Type B pancreatic cell (in vitro differentiated cells): ENCODE measurements at regions not wholly inside any gene's neighbourhood (a gene's known extent, or its start where the extent isn't known, plus 50 kb on each side); places are given as distances from the start of the nearest gene placed in this dataset.
"Not testable (repeated sequence)": the region's sequence is repeated elsewhere in the genome, so short reads cannot be mapped to it uniquely, and the experiment has no call there.

Experiments
- DNase-seq: peaks from one replicate; pipeline ENCODE4 v3.0.0; 2021; ENCODE audit warnings: mixed read lengths; ENCODE audit not compliant: unreplicated experiment; ENCODE audit errors: extremely low spot score
- H3K27ac Mint-ChIP-seq: 2 replicates; pipeline ENCODE4 v1.8.0; 2021; ENCODE audit warnings: mild to moderate bottlenecking, mixed read lengths
- H3K27me3 Mint-ChIP-seq: 2 replicates; pipeline ENCODE4 v1.8.0; 2021; ENCODE audit warnings: mixed read lengths
- H3K36me3 Mint-ChIP-seq: 2 replicates; pipeline ENCODE4 v1.8.0; 2021; ENCODE audit warnings: mixed read lengths
- H3K4me1 Mint-ChIP-seq: one replicate; pipeline ENCODE4 v1.8.0; 2021; ENCODE audit warnings: mixed read lengths; ENCODE audit not compliant: unreplicated experiment
- H3K4me3 Mint-ChIP-seq: 2 replicates; pipeline ENCODE4 v1.8.0; 2021; ENCODE audit warnings: mild to moderate bottlenecking, mixed read lengths
- H3K9me3 Mint-ChIP-seq: 2 replicates; pipeline ENCODE4 v1.8.0; 2021; ENCODE audit warnings: mixed read lengths
- TF ChIP-seq, protein P1 (sequence below): fragments of 200-600 bp; sonication (generic); conservative IDR thresholded peaks from 2 replicates; pipeline ENCODE4 v1.5.0; 2021; ENCODE audit warnings: antibody characterized with exemption, mild to moderate bottlenecking

DNA sequence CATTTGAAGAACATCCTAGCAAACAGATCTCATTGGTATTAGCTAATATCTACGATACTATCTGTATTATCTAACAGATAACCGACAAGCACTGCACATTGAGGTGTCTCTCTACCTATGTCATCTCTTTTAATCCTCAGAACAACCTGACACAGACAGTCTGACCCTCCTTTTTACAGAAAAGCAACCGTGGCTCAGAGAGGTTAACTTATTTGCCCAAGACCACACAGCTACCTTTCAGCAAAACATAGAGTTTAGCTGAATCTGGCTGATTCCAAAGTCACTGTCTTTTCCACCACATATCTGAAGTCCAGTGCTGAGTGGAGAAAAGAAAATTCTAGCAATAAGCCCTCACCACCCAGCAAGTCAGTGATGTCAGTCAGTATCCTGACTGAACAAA lies 358.7 kb upstream of the JARID2 start:
- no peak overlapping the region for H3K27ac Mint-ChIP-seq
- no peak overlapping the region for H3K4me3 Mint-ChIP-seq
- peaks cover 38% of the 10 kb centered on the region for H3K4me1 Mint-ChIP-seq
- DNase-seq = no peak
- no peaks in the 10 kb centered on the region for H3K27me3 Mint-ChIP-seq
- TF ChIP-seq, protein P1, sequence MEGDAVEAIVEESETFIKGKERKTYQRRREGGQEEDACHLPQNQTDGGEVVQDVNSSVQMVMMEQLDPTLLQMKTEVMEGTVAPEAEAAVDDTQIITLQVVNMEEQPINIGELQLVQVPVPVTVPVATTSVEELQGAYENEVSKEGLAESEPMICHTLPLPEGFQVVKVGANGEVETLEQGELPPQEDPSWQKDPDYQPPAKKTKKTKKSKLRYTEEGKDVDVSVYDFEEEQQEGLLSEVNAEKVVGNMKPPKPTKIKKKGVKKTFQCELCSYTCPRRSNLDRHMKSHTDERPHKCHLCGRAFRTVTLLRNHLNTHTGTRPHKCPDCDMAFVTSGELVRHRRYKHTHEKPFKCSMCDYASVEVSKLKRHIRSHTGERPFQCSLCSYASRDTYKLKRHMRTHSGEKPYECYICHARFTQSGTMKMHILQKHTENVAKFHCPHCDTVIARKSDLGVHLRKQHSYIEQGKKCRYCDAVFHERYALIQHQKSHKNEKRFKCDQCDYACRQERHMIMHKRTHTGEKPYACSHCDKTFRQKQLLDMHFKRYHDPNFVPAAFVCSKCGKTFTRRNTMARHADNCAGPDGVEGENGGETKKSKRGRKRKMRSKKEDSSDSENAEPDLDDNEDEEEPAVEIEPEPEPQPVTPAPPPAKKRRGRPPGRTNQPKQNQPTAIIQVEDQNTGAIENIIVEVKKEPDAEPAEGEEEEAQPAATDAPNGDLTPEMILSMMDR = no peak
- peaks cover 13% of the 10 kb centered on the region for H3K9me3 Mint-ChIP-seq
- no peaks in the 10 kb centered on the region for H3K36me3 Mint-ChIP-seq

DNA sequence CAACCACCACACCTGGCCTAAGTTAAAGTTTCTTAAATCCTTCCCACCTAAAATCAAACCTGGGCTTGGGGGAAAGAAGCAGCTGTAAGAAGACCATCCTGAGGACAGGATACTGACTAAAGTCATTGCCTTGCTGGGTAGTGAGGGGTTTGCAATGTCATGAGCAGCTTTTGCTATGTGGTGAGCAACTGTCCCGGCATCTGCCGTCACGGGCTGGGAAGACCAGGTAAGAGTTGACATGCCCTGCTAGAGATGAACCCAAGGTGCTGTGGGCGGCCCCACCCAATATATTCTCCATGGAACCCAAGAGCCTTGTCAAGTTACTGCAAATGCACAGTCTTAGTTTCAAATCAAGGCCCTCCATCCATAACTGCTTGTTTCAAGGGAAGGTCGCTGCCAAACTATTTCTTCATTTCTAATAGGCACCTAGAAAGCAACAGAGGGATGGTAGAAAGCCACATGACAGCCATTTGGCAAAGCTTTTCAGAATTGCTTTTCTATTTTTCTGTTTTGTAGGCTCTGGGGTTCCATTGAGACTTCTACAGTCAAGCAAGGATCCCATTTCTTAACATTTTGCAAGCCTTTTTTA lies 357.8 kb upstream of the JARID2 start:
- no peak for DNase-seq
- Mint-ChIP-seq H3K36me3 (no peaks in the 10 kb centered on the region), H3K4me1 (peaks cover 29% of the 10 kb centered on the region), H3K9me3 (peaks cover 15% of the 10 kb centered on the region), H3K27ac (no peak overlapping the region), H3K27me3 (no peaks in the 10 kb centered on the region), H3K4me3 (no peak overlapping the region)
- TF ChIP-seq, protein P1 = no peak

DNA sequence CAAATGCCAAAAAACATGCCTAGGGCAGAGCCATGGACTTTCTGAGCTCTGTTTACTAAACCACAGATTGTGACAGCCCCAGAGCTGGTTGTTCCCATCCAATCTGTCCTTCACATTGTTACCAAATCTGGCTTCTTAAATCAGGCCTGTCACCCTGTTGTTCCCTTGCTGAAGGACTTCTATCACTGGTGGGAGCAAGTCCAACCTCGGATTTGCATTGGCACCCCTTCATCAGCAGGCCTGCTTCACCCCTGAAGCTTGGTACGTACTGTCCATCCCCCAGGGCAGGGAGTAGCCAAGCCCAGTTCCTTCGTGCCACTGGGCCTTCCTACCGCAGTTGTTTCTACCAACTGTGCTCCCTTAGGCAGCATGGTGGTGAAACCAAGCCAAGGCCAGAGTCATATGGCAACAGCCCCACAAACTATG lies 357.3 kb upstream of the JARID2 start:
- Mint-ChIP-seq H3K4me1 (peaks cover 26% of the 10 kb centered on the region), H3K9me3 (peaks cover 15% of the 10 kb centered on the region), H3K27ac (no peak overlapping the region), H3K4me3 (no peak overlapping the region), H3K27me3 (no peaks in the 10 kb centered on the region), H3K36me3 (no peaks in the 10 kb centered on the region)
- TF ChIP-seq, protein P1 = no peak
- no peak for DNase-seq

DNA sequence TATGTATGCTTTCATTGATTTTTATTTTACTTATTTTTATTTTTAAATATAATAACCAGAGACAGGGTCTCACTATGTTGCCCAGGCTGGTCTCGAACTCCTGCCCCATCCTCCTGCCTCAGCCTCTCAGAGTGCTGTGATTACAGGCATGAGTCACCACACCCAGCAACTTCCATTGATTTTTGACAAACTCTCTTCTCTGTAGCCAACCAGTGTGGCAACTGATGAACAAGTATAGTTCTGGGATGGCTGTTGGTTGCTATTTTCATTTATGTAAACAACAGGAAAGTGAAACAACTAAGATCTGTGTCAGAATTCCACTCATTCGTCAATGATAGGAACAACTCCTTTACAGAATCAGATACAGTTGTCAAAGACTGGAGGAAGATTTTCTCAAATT lies 356.7 kb upstream of the JARID2 start:
- Mint-ChIP-seq H3K36me3 (no peaks in the 10 kb centered on the region), H3K4me1 (peaks cover 20% of the 10 kb centered on the region), H3K27ac (peak overlapping the region; percentile 16), H3K4me3 (no peak overlapping the region), H3K27me3 (no peaks in the 10 kb centered on the region), H3K9me3 (peaks cover 15% of the 10 kb centered on the region)
- no peak for DNase-seq
- TF ChIP-seq, protein P1 = no peak

GRCh38 chr6:14889611-14890593 lies 356.0 kb upstream of the JARID2 start:
- no peak overlapping the region for H3K27ac Mint-ChIP-seq
- DNase-seq = no peak
- H3K4me1 Mint-ChIP-seq = peaks cover 13% of the 10 kb centered on the region
- TF ChIP-seq, protein P1 = no peak
- no peaks in the 10 kb centered on the region for H3K36me3 Mint-ChIP-seq
- H3K9me3 Mint-ChIP-seq = peaks cover 15% of the 10 kb centered on the region
- no peak overlapping the region for H3K4me3 Mint-ChIP-seq
- H3K27me3 Mint-ChIP-seq = no peaks in the 10 kb centered on the region

DNA sequence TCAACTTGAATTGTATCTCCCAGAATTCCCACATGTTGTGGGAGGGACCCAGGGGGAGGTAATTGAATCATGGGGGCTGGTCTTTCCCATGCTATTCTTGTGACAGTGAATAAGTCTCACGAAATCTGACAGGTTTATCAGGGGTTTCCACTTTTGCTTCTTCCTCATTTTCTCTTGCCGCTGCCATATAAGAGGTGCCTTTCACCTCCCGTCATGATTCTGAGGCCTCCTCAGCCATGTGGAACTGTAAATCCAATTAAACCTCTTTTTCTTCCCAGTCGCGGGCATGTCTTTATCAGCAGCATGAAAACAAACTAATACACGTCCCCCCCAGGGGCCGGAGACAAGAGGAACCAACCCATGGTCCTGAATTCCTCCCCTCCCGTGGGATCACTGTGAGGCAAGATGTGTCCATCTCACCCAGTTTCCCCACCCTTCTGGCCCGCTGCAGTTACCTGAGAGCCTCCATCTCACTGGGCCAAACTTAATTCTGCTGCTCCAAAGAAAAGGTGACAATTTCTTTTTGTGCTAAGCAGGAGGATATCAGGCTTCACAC lies 354.0 kb upstream of the JARID2 start:
- not testable (repeated sequence) for H3K4me3 Mint-ChIP-seq, H3K27ac Mint-ChIP-seq, H3K36me3 Mint-ChIP-seq, DNase-seq, H3K27me3 Mint-ChIP-seq
- peaks cover 15% of the 10 kb centered on the region for H3K9me3 Mint-ChIP-seq
- H3K4me1 Mint-ChIP-seq = peaks cover 12% of the 10 kb centered on the region
